EL (cell line): ENCODE measurements at regions not wholly inside any gene's neighbourhood (a gene's known extent, or its start where the extent isn't known, plus 50 kb on each side); places are given as distances from the start of the nearest gene placed in this dataset.
"Not testable (repeated sequence)": the region's sequence is repeated elsewhere in the genome, so short reads cannot be mapped to it uniquely, and the experiment has no call there.

ENCODE experiments used
- DNase-seq: peaks from one replicate; pipeline ENCODE4 v3.0.0-alpha.2; 2016

DNA sequence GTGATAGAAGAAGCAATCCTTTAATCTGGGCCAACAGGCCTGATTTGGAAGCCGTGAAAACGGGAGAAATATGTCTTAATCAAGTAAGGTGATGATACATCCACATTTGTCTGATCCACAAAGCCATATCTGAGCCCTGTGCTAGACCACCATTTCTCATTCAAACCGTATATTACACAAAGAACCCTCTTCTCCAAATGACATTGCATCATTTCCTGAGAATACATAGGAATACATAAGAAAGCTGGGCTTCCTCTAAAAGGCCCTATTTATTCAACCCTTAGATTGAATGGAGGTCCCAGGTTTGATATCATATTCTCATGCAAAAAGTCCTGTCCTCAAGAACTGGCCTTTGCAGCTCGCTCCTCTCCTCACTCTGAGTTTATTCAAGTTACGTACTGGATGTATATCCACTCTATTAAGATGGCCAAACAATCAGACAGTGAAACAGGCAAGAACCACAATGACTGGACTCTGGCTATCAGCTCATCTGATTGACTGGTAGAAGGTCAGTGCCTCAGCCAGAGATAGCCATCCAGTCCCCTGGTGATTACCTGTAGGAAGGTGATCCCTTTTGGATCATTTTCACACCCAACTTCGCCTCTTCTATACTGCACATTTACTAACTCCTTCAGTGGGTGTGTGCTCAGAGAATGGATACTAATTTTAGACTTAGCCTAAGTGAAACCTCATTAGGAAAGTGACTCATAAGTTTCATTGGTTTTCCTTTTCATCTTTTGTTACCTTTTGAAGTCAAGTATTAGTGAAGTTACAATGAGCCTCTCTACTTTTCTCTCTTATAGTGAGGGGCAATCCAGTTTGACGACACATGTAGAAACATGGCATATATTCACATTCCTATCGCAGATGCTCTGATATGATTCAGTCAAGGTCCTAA is 167.6 kb upstream of the WWC1 start:
- no peak for DNase-seq

GRCh38 chr5:168125445-168126199 is 165.8 kb upstream of the WWC1 start:
- DNase-seq: no peak

DNA sequence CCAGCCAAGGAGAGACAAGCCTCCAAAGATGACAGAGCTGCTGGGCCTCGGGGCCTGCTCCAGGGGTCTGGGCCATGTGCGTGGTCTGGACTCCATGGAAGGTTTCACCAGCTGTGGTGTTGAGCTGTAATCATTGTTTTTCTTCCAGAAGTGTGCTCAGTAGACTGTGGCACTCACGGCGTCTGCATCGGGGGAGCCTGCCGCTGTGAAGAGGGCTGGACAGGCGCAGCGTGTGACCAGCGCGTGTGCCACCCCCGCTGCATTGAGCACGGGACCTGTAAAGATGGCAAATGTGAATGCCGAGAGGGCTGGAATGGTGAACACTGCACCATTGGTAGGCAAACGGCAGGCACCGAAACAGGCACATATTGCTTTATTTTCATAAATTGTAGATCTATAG is 164.8 kb upstream of the WWC1 start:
- DNase-seq: no peak

DNA sequence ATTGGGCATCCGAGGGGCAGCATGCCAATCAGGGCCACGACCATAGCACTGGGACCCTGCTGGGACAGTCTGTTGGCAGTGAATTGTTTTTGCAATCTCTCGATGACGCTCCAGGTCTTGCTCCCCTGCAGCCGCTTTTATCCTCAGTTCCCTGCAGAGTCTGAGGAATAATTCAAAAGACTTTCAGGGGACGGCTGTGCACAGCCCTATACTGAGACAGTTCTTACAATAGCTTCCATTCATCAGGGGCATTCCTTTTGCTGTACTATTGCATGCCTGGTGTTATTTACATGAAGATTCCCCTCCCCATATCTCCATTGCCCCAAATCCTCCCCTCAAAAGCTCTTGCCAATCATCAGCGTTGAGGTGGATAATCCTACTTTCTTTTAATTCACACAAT is 163.3 kb upstream of the WWC1 start:
- no peak for DNase-seq

DNA sequence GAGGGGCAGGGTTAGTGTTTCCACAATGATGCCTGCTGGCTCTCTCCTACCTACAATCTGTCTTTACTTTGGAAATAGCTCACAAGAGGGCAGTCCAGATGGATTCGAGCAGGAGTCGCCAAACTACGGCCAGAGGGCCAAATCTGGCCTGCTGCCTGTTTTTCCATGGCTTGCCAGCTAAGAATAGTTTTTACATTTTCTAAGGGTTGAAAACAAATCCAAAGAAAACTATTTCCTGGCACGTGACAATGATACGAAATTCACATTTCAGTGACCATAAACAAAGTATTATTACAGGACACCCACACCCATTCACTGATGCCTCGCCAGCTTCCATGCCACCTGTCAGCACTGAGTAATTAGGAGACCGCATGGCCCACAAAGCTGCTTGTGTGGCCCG is 162.9 kb upstream of the WWC1 start:
- no peak for DNase-seq

- DNase-seq: no peak
These were observed 159.9 kb upstream of the WWC1 start for GRCh38 chr5:168131519-168131918.

GRCh38 chr5:168132241-168132641 is 159.2 kb upstream of the WWC1 start:
- peak; percentile 18 for DNase-seq

GRCh38 chr5:168135897-168136296 is 155.5 kb upstream of the WWC1 start:
- no peak for DNase-seq

DNA sequence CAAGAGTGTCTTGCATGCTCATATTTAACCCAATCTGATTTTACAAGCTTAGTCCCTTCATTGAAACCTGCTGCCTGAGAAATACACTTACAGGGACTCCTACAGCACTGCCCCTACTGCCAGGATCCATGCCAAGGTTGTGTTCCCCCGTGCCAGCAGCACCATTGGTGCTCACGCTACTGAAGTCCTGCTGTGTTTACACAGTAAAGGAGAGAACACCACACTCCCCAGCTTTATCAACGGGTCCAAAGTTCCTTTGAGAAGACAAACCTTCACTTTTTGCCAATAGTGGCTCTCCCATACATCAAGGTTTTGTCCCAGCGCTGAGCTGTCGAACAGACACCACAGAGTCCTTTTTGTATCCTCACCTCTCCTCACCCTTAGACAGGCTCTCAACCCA is 155.1 kb upstream of the WWC1 start:
- no peak for DNase-seq

GRCh38 chr5:168137265-168137664 is 154.2 kb upstream of the WWC1 start:
- DNase-seq: no peak

- no peak for DNase-seq
These were observed 151.2 kb upstream of the WWC1 start for GRCh38 chr5:168140241-168140640.

GRCh38 chr5:168142402-168142801 is 149.0 kb upstream of the WWC1 start:
- no peak for DNase-seq

- DNase-seq: not testable (repeated sequence)
These were observed 147.9 kb upstream of the WWC1 start for GRCh38 chr5:168143521-168143920.

- DNase-seq: no peak
These were observed 144.3 kb upstream of the WWC1 start for GRCh38 chr5:168147106-168147505.

DNA sequence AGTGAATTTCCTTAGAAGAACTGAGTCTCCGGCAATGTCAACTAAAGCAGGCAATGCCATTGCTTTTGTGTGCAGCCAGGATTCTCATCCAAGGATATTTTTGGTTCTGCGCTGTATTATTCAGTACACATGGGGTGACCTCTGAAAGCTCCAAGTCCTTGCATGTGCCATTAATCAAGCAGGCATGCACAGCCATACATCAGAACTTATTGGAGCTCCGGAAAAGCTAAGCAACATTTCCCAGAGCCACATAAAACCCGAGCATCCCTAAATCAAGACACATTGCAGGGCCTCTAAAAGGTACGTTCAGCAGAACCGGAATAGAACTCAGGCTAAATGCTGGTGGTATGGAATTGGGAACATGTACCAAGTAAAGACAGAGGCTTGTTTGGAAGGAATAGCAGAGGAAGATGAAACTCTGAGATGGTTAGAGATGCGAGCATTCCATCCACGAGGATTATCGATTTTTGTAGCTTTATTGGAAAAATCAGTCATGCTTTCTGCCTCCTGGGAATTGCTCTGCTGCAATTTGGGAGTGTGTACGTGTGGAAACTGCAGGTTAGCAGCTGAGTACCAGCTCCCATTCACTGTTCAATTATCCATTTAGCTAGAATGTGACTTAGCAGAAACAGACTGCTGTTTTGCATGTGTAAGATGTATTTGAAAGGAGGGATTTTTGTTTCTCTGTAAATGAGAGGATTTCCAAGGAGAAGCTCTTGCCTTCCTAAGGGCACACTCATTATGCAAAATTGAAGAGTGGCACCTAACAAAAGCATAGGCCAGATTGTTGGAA is 143.7 kb upstream of the WWC1 start:
- DNase-seq: no peak

GRCh38 chr5:168151041-168151440 is 140.4 kb upstream of the WWC1 start:
- no peak for DNase-seq

GRCh38 chr5:168152660-168153059 is 138.8 kb upstream of the WWC1 start:
- no peak for DNase-seq

- DNase-seq: no peak
These were observed 138.1 kb upstream of the WWC1 start for GRCh38 chr5:168153263-168153875.

DNA sequence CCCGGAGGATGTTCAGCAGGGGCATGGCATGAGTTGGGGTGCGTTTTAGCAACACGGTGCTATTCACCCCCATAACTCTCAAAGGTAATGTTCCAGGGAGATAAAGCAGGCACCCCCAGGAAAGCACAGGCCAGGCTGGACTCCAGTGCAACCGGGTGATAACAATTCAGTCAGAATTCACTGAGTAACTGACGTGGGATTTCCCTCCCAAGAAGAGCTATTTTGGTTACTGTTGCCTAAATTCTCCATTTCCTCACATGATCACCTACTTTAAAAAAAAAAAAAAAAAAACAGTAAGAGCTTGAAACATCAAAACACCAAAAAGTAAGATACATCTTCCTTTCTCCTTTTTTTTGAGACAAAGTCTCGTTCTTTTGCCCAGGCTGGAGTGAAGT is 137.6 kb upstream of the WWC1 start:
- DNase-seq: no peak

DNA sequence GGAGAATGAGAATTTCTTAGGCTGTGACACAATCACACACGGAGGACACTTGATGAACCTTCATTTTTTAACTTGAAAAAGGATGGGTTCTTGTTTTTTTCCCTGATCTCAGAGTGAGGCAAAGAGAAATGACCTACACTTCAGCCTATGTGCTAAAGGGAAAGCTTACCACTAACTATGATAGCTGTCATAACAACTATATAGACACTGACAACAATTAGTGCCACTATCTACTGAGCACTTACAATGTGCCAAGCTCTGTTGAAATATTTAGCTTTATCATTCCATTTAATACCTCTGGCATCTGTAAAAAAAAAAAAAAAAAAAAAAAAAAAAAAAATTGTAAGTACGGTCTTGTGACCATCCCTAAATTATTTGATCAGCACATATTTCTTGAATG is 135.9 kb upstream of the WWC1 start:
- no peak for DNase-seq

DNA sequence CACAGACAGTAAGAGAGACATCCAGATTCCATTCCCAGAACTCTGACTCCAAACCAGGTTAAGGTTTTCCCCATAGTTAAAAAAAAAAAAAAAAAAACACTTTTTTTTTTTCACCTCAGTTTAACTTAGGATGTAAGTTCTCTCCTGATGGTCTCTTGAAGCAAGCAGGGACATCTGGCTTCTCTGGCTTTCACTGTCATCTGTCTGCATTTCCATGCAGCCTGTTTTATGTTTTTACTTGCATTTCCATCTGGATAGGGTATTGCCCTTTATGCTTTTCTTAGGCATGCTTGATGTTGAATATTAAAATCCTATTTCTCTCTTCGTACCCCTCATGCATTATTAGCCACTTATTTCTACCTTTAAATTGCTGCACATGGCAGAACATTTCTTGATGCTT is 135.3 kb upstream of the WWC1 start:
- no peak for DNase-seq

DNA sequence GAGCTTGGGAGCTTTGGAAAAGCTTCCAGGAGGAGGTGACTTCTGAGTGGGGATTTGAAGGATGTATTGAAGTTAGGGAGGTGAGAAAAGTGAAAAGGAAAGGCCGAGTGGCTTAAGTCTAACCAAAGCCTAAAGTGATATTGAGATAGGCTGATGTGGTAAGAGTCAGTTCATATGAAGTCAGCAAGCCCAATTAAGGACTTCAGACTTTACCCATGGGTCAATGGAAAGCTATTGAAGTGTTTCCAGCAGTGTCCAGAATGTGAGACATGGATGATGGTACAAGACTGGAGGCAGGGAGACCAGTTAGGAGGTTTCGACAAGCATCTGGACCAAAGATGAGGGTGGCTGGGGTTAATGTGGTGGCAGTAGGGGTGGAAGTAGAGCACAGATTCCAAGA is 134.3 kb upstream of the WWC1 start:
- DNase-seq: no peak

- no peak for DNase-seq
These were observed 132.0 kb upstream of the WWC1 start for GRCh38 chr5:168159425-168159824.
